DMS53 treated with DMSO at 0.1 percent for 48 hours (cell line): ENCODE measurements at regions not wholly inside any gene's neighbourhood (a gene's known extent, or its start where the extent isn't known, plus 50 kb on each side); places are given as distances from the start of the nearest gene placed in this dataset.
A peak's percentile ranks its signal among the peaks of the same experiment; 100 is the strongest.
"Not testable (repeated sequence)": the region's sequence is repeated elsewhere in the genome, so short reads cannot be mapped to it uniquely, and the experiment has no call there.

ENCODE experiments used
- DNase-seq: peaks from one replicate; lab custom pipeline; 2025; ENCODE audit not compliant: unreplicated experiment; lab: John Stamatoyannopoulos, UW

DNA sequence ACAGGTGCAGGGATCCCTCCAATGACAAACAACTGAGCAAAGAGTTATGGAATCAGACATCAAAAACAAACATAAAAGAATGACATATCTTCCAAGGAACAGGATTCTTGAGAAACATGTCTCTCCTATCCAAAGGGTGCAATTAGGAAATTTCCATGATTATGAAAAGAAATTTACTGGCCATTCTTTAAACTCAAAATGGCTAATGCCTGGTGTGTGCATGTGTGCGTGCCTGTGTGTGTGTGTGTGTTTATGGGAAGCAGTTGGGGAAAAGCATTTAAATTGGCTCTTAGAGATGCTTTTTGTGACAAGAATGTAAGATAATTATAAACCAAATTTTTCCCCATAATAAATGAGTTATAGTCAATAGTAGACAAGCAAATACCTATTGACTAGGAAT, 320.5 kb upstream of the THBS1 start:
- no peak for DNase-seq

DNA sequence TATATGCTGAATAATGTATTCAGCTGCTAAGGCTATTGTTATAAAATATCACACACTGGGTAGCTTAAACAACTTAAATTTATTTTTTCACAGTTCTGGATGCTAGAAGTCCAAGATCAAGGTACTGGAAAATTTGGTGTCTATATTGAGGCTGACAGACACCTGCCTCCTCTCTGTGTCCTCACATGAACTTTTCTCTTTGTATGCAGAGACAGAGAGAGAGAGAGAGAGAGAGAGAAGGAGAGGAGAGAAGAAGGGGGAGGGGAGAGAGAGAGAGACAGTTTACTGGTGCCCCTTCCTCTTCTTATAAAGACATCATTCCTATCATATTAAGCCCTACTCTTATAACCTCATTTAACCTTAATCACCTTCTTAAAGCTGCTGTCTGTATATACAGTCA, 320.1 kb upstream of the THBS1 start:
- no peak for DNase-seq

DNA sequence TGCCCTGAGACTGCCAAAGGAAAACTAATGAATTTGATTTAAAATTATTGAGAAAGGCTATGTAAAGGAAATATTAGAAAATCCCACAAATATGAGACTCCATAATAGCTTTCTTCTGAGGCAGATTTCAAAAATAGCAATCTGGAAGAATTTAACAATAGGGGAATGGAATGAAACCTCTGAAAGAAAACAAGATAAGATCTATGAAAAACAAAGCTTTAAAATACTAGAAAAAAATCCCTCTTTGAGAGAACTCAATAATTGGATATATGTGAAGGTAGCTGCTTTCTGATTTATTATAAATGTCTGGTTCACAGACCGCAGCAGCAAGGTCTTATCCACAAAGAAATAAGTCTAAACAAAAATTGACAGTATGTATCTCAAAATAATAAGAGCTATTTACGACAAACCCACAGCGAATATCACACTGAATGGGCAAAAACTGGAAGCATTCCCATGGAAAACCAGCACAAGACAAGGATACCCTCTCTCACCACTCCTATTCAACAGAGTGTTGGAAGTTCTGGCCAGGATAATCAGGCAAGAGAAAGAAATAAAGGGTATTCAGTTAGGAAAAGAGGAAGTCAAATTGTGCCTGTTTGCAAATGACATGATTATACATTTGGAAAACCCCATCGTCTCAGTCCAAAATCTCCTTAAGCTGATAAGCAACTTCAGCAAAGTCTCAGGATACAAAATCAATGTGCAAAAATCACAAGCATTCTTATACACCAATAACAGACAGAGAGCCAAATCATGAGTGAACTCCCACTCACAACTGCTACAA, 319.3 kb upstream of the THBS1 start:
- not testable (repeated sequence) for DNase-seq

DNA sequence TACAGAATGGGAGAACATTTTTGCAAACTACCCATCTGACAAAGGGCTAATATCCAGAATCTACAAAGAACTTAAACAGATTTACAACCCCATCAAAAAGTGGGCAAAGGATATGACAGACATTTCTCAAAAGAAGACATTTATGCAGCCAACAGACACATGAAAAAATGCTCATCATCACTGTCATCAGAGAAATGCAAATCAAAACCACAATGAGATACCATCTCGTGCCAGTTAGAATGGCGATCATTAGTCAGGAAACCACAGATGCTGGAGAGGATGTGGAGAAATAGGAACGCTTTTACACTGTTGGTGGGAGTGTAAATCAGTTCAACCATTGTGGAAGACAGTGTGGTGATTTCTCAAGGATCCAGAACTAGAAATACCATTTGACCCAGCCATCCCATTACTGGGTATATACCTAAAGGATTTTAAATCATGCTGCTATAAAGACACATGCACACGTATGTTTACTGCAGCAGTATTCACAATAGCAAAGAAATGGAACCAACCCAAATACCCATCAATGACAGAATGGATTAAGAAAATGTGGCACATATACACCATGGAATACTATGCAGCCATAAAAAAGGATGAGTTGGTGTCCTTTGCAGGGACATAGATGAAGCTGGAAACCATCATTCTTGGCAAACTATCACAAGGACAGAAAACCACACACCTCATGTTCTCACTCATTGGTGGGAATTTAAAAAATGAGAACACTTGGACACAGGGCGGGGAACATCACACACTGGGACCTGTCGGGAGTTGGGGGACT, 317.7 kb upstream of the THBS1 start:
- DNase-seq = not testable (repeated sequence)

DNA sequence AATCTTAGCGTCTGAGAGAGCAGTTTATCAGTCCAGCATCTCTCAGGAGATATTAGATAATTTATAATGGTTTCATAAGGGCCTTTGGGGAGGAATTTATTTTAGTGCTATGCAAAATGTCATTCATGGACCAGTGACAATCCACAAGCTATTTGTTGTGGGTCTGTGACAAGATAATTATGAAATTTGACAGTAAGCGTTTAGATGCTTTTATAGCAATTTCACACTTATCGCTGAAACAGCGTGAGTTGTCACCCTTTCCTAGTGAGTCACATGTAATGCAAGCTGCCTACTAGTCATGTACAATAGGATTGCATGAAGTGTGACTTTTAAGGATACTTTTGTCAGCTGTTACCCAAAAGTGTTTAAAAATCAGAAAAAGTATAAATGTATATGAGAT, 315.6 kb upstream of the THBS1 start:
- DNase-seq = no peak

DNA sequence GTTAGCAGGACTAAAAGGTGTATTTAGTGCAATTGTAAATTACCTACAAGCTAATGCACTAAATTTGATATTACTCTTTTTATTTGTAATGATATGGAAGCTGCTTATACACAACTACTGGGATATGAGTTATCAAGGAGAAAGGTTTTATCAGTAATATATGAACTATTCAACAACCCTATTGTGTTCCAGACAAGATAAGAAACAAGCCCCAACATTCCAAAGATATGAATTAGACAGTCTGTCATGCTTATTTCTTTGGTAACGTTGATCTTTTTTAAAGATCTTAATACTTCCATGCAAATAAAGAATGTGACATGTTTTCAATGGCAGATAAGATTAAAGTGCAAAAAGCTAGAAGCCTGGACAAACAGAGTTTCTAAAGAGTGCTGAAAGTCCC, 314.0 kb upstream of the THBS1 start:
- no peak for DNase-seq

DNA sequence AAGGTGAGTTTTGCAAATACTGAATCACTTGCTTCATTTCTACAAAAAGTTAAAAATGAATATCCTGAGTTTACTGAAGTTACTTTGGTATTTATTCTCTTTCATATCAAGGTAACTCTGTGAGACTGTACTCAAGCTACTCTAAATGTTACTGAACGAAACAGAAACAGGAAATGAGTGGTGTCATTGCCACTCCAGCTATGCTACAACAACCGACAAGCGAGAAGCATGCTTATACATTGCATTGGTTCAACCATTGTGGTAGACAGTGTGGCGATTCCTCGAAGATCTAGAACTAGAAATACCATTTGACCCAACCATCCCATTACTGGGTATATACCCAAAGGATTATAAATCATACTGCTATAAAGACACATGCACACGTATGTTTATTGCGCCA, 313.2 kb upstream of the THBS1 start:
- DNase-seq = no peak

DNA sequence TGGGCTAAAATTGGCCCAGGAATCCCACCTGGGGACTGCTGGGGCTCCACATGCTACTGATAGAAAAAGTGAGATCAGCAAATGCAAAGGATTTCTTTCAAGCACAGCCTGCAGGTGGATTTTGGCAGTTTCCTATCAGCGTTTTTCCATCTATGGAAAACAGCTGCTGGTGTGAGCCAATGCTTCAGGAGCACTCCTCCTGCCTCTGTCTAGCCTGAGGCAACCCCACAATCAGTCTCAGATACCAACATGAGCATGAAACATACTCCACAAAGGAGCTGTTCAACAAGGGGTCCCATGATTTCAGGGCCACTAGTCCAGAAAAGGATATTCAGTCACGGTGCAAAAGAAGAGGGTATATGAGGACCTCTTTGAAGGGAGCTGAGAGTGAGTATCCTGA, 311.5 kb upstream of the THBS1 start:
- DNase-seq = no peak

DNA sequence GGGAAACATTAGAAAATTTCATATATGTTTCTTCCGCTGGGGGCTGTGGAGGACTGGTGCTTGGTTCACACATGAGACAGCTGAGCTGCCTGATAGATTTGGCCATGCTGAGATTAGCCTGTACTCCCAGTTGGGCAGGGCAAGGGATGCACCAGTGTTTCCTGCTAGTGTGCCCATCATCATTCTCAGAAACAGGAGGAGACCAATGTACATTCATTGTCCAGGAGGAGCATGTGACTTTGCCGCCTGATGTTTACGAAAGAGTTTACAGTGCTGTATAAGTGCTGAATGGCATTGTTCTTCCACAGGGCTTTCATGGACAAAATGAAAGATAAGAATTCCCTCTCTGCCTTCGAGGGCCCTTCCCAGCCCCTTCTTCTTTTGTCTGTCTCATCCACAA, 311.1 kb upstream of the THBS1 start:
- DNase-seq = peak; percentile 62

DNA sequence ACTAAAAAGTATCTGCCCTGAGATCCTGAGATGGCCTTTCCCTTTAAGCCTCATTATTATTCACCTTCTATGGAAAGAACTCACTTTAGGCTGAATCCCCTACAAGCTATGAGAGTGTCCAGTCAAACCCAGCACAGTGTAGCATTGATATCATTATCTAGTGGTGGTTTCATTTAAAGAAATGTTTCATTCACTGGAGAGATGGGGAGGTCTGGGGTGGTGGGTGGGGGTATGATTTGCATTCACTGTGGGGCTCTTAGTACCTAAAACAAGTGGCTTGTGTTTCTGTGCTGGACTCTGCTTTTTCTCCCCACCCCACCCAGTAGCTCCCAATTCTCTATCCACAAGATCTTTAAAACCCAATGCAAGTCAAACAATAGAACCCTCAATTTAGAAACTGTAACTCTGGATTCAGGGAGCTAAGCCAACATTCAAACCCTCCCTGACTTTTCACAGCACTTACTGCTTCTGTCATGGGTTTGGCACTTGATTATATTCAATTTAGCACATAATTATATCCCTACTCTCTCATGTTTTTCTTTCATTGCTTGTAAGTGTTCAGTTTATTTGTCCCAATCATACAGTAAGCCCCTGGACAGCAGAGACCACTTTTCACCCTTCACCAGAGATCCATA, 310.5 kb upstream of the THBS1 start:
- no peak for DNase-seq

DNA sequence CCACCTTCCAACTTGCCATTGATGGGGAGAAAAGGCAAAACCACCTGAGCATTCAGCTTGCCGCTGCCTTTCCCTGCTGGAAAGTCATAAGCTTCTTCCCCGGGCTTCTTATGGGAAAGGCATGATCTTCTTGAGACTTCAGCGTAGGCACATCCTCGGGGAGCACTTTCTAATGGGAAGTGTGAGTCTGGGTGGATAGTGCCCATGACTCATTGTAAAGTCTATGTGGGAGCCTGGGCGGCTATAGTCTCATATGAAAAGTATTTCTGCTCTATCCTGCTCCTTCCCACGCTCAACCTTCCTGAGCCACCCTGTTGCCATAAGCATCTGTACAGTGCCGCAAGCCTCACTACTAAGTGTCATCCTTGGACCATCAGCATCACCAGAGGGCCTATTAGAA, 309.9 kb upstream of the THBS1 start:
- no peak for DNase-seq

DNA sequence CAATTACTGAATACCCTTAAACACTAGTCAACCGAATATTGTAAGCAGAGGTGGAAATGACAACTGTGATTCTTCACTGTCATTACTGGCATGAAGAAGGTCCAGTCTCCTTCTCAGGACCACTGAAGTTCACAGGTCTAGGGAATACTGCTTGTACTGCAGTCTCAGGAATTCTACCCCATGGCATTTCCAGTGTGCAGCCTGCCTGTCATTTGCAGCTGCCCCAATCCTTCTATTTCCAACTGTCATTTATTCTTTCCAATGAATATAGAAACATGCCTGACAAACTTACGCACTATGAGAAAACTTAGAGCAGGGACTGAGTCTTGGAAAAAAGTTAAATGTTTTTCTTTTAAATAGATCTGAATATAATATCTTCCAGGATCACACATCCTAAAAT, 308.0 kb upstream of the THBS1 start:
- DNase-seq = no peak

DNA sequence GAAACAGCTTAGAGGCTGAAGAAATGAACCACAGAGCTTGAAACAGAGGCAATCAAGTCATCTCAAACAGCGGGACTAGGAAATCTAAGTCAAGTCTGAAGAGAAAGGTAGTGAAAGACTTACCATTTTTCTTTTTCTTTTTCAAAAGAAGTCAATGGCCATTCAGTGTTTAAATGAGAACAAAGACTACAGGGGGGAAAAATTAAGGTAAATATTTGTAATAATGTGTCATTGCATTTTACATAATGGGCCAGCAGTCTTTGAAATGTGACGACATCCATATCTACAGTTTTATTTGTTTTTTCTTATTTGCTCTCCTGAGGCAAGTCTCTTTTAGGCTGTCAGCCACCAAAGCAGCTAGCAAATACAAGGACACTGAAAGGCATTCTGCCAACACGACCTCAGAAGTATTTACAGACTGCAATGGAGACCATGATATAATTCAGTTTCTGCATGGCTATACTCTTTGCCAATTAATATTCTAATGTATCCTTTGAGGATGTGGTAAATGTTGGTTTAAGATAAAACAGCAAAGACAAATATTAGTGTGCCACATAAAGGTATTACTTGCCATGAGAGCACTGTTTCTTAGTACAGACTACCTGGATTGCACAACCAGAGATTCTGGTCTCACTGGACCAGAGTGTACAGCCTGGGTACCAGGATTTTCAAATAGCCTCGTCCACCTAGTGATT, 307.0 kb upstream of the THBS1 start:
- peak; percentile 94 for DNase-seq

DNA sequence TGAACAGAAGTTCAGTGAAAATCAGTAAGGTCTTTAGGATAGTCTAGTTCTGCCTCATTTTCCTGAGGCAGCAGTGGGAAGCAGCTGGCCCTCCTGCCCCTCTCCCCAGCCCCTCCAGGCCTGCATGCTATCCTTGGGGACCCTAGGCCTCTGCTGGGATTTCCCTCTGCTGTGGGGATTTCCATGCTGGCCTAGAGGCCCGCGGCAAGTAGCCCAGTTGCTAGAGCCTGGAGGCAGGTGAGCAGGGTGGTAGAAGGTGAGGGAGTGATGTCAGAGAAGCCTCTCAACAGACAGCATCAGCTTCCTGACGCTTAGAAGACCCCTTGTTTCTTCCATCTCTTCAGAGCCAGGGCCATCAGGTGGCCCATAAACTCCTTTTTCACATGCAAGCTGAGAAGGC, 305.8 kb upstream of the THBS1 start:
- DNase-seq = no peak

DNA sequence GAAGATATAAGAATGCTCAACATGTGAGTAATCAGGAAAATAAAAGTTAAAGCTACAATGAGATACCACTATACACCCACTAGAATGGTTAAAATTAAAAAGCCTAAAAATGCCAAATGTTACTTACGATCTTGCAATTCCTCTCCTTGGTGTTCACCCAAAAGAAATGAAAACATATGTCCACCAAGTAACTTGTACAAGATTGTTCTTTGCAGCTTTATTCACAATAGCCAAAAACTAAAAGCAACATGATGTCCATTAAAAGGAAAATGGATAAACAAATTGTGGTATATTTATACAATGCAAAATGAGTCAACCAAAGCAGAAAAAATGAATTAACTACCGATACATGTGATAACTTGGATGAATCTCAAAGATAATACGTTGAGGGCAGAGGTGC, 301.6 kb upstream of the THBS1 start:
- no peak for DNase-seq

DNA sequence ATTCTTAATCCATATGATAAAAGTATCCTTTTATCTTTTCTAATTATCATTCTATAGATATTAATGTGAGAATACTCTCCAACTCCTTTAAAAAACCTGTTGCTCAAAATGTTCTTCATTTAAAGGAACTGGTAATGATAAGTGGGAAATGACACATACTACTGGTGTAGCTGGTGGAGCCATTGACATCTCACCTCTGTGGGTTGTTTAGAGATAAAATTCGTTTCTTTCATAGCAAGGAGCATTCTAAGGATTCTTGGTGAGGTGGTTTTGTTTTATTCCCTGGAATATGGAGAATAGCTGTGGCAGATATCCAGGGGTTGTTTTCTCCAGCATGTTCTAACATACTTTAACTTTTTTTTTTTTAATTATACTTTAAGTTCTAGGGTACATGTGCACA, 299.8 kb upstream of the THBS1 start:
- DNase-seq = no peak

DNA sequence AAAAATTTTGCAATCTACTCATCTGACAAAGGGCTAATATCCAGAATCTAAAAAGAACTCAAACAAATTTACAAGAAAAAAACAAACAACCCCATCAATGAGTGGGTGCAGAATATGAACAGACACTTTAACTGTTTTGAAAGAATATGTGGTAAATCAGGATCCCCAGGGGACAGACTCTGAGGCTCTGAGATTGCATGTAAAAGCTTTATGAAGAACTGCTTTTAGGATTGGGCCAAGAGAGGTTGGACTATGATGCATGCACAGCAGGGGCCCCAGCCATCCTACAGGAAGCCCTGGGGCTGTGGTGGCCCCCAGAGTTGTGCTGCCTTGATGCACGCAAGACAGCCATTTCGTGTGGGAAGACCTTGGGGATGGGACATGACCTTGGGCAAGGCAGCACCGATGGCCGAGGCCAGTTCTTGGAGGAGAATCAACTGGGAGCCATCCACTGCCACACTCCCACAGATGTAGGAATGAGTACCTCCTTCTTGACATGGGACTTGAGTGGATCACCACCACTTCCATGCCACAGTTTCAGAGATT, 298.1 kb upstream of the THBS1 start:
- DNase-seq = no peak

DNA sequence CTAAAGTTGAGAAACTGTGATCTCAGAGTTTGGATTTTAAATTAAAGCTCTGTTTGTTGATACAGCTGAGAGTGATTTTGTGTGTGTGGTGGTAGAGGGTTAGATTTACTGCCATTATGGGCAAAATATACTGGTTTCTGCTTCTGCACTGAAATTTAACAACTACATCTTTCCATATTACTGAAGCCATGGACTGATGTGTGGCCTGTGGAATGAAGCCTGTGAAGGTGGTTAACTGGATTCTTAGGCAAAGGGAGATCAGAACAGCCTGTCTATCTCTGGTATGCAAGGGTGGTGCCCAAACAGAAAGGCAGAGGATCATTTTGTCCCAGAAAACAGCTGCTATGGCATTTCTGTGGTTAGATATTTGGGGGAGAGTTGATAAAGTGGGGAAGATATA, 297.3 kb upstream of the THBS1 start:
- no peak for DNase-seq

DNA sequence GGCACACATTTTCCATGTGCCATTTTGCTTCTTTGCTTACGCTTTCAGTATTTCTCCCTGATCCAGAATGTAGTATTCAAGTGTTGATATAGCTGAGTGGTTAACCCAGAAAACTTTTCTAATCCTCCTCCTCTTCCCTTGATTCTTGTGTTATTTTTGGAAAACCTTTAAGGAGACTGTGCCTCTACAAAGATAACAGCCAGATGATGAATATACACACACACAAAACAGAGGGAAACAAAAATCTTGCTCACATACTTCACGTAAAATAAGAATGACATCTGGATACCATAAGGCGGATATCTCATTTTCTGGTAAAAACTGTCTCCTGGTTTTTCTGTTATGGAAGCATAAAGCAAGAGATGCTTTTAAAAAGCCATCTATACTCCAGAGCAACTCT, 295.8 kb upstream of the THBS1 start:
- DNase-seq = no peak

DNA sequence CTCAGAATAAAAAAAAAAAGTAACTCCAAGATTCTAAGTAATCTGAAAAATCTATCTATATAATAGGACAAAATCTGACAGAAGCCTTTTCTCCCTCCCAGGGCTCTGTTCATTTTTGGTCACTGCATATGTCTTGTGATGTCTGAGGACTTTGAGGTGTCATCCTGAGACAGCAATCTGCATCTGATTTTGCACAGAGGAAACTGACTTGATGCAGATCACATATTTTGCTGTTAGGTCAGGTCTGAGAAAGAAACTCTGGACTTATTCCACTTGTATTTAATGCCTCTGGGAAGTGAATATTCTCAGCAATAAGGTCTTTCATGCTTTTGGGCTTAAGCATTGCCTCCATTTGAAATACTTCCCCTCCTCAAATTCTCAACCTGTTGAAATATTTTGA, 295.2 kb upstream of the THBS1 start:
- DNase-seq = no peak

DNA sequence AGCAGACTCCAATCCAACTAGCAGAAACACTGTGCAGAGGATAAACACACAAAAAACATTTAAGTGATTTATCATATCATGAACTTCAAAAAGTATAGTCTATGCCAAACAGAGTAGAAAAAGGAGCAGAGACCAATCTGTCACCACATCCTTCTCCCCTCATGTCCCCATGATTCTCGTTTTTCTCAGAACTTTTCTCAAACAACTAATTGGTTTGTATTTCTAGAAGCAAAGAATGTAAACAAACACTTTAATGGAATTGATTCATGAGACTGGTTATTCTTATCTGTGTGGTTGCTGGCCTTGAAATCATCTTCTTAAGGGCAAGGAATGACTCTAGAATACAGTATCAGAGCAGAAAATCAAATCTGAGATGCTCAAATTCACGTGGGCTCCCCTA, 294.2 kb upstream of the THBS1 start:
- no peak for DNase-seq
